HG02759 (cell line): ENCODE measurements at regions not wholly inside any gene's neighbourhood (a gene's known extent, or its start where the extent isn't known, plus 50 kb on each side); places are given as distances from the start of the nearest gene placed in this dataset.

Experiments used
- ATAC-seq: cut with Tn5 transposase; IDR thresholded peaks from one replicate; pipeline ENCODE4 v1.9.1; 2021; ENCODE audit warnings: mild to moderate bottlenecking, moderate library complexity; ENCODE audit not compliant: unreplicated experiment

DNA sequence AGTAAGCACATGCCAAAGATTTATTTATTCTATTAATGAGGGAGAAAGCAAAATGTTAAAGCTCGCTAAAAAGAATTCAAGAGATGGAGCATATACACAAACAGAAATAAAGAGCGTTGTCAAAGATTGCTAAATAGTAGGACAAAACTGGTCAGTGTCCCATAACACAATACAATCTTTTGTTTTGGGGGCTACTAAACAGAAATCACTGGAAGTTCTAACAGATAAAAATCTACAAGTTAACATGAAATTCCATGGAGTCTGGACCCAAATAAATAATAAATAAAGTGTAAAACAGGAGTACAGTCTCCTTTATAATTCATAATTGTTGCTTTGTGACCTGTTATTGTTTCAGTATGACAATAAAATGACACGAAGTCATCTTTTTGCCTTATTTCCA, 115.2 kb upstream of the CNTNAP4 start:
- no peak for ATAC-seq

DNA sequence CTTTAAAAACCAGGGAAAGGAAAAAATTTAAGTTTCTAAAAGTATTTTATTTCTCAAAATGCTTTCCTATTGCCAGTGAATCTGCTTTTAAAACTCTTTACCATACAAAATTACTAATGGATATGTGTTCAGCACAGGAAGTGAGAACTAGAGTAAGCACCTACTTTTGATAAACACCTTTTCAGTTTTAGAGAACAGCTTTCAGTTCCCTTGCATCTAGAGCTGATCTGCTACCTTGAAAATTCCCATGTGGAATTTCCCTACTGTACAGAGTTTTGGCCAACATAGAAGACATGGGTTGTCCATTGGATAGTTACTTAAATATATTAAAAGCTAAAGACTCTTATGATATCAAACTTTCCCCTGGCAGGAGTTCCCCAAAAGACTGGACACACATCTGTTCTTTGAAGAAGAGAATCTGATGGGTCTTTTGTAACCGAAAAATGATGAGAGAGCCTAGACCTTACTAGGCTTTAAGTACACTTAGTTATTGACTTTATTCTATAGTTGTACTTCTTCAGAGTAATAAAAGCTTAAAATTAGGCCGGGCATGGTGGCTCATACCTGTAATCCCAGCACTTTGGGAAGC, 112.1 kb upstream of the CNTNAP4 start:
- ATAC-seq, result no peak

DNA sequence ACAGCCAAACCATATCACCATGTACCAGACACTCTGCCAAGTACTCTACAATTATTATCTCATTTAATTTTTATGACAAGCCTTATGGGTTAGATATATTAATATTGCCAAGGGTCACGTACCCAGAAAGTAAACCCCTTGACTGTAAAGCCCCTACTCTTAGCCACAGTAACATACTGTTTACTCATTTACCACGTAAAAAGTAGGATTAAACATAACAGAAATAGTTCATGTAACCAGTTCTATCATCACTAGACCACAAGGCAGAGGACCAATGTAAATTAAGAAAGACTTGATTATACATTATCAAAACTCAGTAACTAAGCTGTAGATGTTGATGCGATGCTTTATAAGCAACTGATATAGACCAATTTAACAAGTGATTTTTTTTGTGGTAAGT, 101.5 kb upstream of the CNTNAP4 start:
- no peak for ATAC-seq

DNA sequence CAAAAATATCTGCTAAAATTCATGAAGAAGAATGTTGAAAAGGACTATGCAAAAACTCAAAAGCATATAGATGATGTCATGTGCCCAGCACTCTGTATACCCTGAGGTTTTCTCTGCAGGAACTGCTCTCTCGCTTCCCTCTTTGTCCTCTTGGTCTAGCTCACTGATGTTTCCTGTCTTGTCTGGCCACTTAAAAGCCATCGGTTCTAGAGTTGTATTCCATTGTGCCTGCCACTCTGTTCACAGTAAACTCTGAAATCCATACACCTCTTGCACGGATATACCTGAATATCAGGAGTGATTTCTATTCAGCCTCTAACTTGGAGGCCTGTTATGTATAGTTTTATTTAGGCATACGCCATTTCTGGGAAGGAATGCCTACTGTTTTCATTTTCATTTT, 101.0 kb upstream of the CNTNAP4 start:
- ATAC-seq, result peak; percentile 71

DNA sequence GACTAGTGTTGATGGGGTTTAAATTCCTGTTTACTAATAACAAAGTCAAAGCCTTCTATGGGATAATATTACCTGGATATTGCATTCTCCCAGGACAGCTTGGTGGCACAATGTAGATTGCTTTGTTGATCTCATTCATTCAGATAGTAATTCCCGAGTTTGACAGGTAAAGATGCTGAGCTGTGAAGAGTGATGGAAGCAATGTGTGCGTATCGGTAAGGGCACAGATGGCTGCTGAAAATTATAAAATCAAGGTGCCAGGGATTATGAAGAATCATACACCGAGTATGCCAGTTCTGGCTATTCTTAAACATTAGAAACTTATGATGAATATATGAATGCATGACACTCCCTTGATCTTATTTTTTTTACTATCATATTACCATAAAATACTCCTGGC, 100.6 kb upstream of the CNTNAP4 start:
- no peak for ATAC-seq

DNA sequence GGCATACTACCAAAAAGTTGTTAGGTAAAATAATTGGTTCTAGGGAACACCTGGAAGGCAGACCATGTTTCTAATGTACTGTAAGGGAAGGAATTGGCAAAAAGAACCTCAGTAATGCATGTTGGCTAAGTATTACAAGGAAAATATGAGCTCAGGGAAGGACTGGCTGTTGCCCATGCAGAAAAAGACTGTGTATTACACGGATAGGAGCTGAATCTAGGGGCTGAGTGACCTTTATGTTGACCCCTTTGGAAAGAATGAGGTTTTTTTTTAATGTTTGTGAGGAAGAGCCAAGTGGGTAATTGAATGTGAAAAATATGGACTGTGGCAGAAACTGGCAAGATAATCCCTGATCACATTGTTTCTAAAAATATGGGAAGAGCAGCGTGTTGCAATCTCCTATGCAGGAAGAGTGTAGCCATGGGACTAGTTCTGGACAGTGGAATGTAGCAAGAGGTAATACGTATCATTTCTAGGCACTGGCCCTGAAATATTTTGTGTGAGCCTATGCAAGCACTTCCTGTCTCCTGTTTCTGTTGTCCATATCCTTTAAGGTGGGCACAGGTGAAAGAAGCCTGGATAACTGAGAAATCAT, 95.1 kb upstream of the CNTNAP4 start:
- no peak for ATAC-seq

DNA sequence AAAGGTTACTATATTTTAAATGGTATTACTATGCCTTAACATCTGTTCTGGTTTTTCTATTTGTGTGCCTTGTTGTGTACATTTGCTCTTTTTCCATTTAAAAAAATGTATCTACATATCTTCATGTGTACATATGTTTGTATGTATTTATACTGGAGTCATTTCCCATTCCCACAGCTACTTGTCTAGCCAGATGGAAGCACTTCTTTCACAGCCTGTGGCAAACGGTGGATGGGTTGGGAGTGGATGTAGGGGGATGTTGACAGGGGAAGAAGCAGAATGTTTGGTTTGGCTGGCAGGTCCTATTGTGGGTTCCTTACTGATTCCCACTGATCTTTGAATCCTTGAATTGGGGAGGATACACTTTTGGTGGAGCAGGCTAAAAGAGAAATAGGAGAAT, 93.6 kb upstream of the CNTNAP4 start:
- ATAC-seq, result no peak

DNA sequence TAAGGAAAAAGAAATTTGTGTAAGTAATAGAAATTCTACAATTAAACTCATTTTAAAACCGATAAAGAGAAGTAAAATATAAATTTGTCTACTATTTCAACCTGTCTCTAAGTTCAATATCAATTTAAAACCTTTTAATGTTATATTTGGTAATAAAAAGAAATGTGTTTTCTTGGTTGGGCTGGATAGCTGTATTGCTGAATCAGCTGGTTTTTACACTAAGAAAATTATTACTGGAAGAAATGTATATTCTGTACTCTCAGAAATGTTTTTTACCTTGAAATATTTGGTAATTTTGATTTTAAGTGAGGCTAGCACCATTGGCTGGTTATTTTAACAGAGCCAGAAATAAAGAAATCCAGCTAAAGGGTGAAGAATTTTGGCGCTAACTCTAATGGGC, 87.1 kb upstream of the CNTNAP4 start:
- ATAC-seq, result no peak

DNA sequence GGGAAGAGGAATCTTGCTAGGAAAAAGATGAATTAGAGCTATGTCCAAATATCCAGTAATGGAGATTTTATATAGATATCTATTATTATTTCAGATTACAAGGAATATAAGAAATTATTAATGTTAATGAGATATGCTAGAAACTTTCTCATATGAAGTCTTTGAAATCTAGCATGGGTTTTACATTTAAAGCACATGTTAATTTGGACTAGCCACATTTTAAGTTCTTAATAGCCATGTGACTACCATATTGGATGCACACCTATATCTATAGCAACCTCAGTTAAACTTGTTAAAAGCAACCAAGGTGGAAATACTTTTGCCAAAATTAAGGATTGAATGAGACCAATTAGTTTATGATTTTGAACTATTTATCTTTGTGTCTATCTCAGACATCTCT, 86.7 kb upstream of the CNTNAP4 start:
- ATAC-seq, result no peak

DNA sequence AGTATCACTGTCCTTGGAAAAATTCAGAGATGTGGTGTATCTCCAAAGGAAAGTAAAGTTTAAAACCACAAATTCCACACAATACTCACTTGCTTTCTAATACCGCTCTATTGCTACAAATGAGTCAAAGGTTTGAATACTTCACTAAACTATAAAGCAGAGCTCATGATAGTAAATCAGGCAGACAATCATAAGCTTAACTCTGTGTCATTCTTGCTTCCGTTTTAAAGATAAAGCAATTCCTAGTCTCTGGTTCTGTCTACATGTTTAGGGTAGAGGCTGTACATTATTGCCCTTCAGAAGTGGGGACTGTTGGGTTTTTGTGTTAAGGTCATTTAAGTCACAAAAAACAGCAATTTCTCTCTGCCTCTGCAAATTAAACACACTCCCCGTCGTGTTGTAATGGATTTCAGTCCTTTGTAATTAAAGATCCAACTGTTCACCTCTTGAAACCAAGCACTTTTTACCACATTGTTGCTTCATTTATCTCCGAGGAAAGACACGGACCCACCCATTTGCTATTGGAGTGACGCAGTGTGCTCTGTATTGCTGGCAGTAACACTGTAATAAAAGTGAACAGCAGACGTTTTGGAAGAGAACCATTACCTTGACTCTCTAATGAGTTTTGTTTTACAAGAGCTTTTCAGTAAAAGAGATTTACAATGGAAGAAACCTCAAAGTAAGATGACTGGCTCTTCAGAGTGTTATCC, 83.1 kb upstream of the CNTNAP4 start:
- no peak for ATAC-seq

DNA sequence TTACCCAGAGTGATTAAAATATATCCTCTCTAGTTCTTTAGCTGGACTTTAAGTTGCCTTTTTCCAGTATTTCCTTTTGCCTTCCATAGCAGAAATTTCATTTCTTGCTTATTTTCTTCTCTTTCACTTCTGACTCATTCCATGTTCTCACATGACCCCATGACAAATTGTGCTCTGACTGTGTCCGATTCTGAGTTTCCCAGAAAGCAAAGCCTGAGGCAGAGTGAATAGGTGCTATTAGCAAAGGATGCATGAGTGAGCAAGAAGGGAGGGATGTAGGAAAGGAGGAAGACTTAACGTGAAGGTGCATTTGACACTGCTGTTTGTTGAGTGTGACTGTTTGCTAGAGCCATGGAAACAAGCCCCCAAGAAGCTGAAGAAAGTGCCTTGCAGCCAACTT, 82.6 kb upstream of the CNTNAP4 start:
- no peak for ATAC-seq

DNA sequence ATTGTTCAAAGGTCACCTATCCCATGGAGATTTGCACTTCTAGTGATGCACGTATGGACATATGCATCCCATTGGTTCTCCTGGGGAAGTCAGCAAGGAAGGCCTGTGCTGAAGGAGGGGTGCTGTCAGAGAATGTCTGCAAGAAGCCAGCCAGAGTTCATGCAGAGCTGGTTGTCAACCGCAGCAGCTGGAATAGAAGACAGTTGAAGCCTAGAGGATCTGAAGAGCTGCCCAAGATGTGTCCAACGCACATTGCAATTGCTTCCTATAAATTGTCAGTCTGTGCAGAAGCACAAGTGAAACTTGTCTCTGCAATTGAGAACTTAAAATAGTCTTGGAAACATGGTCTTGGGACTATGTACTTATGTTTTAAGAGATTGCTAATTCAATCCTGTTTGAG, 82.1 kb upstream of the CNTNAP4 start:
- ATAC-seq, result no peak

DNA sequence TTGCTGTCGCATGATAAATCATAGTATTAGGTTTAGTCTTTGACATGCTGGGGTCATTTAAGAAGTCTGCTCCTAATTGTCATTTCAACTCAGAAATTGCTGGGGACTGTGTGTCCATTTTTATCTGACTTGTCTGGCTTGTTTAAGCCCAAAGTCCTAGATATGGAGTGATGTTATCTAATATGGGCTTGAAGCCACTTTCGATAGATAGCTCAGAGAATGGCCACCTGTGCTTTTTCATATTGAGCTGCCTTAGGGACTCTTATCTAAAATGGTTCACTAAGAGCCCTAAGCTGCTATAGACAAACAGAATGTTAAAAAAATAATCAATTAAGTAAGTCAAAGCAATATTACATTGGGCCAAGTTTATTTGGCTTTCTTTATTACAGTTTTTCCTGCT, 81.6 kb upstream of the CNTNAP4 start:
- no peak for ATAC-seq

DNA sequence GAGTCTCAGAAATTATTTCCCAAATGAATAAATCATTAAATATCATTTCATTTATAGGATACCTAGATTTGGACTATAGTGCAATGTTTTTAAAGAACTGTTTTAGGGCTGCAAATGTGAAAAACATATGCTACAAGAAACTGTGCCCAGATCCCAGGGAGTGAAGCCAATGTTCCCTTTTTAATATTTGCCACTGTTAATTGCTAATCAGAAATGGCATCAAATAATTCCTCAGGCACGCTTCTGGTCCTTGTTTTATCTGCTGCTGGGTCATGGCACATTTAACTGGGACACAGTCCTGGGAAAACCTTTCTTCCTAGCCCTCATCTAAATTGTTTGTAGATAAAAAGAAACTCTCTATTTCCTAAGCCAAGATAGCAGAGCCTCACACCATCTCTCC, 79.3 kb upstream of the CNTNAP4 start:
- ATAC-seq, result no peak

DNA sequence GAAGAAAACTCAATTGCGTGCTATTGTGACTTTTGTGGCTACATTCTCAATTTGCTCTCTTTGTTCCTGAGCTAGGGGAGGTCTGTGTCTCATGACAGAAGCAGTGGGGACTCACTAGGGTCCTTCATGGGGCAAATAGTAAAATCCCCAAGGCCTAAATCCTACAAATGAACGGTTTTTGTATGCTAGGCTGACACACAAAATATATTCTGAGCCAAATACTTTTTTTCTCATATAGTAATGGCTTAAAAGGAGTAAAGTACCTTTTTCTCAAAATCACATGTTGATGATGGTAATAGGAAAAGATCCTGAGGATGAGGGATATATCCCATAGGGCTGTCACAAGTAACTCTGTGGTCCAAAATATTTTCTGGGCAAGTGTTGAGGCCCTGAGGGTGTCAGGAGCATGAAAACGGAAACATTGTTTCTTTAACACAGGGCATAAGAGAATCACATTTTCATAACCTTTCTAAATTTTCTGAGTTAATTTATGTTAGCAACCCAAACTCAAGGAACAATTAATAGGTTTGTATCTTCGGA, 77.5 kb upstream of the CNTNAP4 start:
- ATAC-seq, result no peak

DNA sequence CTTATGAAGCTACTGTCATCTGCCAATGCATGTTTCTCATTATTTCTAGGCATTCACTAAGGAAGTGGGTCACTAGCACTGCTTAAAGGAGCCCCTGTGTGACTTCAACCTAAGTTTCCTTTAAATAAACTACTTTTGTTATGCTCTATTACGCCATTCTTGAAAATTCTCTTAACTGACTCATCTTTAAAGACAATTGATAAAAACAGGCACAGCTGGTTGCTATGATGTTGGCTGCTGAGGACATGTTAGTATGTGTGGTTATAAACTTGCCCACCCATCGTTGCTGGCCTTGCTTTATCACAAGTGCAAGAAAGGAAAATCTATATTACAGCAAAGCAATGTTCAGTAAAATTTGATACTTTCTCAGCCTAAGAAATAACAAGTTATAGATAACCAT, 75.8 kb upstream of the CNTNAP4 start:
- ATAC-seq, result no peak

DNA sequence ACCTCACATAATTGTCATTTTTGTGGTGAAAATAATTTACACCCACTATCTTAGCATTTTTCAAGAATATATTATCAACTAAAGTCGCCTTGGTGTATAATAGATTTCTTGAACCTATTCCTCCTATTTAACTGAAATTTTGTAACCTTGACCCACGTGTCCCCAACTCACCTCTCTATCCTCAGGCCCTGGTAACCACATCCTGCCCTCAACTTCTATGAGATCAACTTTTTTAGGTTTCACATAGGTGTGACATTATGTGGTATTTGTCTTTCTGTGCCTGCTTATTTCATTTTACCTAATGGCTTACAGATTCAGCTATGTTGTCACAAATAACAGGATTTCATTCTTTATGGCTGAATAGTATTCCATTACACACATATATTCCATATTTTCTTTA, 73.0 kb upstream of the CNTNAP4 start:
- no peak for ATAC-seq

DNA sequence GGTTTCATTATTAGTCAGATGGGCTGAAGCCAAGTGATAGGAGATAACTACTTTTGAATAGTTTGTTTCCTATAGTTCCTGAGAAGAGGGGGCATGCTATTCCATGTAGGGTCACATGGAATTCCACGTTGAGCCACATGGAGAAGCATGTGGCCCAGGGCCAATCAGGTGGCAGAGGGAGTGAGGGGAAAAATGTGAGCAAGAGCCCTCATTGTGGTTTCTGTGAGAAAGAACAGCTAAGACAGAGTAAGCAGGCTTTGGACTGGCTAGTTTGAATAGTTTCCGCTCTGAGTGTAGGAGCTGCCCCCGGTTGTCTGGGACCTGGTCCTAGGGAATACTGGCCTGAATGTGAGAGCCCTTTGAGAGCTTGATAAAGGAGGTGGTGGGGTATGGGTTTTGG, 69.9 kb upstream of the CNTNAP4 start:
- no peak for ATAC-seq

DNA sequence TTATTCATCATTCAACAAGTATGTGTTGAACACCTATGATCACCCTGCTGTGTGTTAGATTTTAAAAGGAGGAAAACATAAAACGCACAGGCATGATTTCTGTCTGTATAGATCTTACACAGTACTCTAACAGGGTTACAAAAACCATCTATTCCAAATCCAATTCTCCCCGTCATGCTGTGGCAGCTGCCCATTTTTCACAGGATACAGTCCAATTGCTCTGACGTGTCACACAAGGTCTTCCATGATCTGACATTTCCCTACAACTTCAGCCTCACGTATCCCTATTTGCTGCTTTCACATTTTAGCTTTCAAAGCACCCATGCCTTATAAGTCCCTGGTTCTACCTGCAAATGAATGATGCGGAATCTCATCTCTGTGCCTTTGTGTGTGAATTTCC, 67.0 kb upstream of the CNTNAP4 start:
- no peak for ATAC-seq

DNA sequence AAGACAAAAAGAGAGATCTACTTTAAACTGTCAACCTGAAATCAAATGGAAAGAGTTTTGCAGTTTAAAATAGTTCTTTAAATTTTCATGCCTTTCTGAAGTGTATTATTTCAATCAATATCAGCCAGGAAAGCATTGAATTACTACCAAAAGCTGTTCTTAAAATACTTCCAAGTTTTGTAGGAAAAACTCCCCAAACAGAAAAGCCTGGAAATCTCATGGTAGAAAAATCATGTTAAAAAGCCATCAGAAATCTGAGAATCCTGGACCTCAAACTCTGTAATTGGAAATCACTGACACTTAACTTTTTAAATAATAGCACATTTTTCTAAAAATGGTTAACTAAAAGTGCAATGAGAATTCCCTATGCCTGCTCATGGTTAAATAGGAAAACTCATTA, 63.3 kb upstream of the CNTNAP4 start:
- ATAC-seq, result no peak

DNA sequence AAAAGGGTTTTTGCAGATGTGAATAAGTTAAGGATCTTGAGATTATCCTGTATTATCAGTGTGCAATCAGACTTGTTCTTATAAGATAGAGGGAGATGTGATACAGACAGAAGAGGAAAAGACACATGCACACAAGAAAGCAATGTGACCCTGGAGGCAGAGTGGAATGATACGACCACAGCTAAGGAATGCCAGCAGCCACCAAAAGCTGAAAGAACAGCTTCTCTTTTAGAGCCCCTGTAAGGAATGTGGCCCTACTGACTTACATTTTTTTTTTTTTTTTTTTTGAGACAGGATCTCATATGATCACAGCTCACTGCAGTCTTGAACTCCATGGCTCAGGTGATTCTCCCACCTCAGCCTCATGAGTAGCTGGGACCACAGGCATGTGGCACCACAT, 62.3 kb upstream of the CNTNAP4 start:
- no peak for ATAC-seq

DNA sequence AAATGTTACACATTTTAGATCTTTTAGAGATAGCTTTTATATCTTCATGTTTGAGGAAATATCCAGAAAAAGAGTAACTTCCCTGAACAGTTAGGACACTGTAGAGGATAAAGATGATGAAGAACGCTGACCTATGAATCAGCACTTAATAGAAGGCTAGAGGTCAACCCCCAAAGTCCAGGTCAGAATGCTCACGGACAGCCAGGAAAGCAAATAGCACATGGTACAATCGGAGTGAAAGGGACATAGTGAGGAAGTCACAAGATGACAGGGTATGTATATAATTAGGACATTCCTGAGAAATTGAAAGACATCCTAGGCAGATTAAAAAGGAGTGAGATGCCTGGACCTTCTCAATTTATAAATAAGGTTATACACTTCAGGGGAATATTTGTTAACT, 55.1 kb upstream of the CNTNAP4 start:
- ATAC-seq, result no peak
